Prostate gland (tissue), 2 donors: ENCODE measurements at regions not wholly inside any gene's neighbourhood (a gene's known extent, or its start where the extent isn't known, plus 50 kb on each side); places are given as distances from the start of the nearest gene placed in this dataset.

Experiments used
- CTCF ChIP-seq, 4 experiments: fragments of 200-600 bp in 2 of 4; fragments of 450-650 bp in 2 of 4; sonication (generic) in 2 of 4; IDR thresholded peaks; 1 replicate in 3 of 4; 2 replicates in 1 of 4; pipeline ENCODE4 v1.5.1; 2016 to 2019; ENCODE audit warnings: antibody characterized with exemption in 4 of 4, mild to moderate bottlenecking in 2 of 4, moderate library complexity in 2 of 4
- POLR2A ChIP-seq: fragments of 450-650 bp; IDR thresholded peaks from one replicate; pipeline ENCODE4 v1.6.1; 2016; ENCODE audit warnings: antibody characterized with exemption, mild to moderate bottlenecking
- POLR2AphosphoS5 ChIP-seq: sonication (generic); formaldehyde crosslinking; IDR thresholded peaks from one replicate; pipeline ENCODE4 v1.6.1; 2017; ENCODE audit warnings: antibody characterized with exemption

GRCh38 chr5:66520854-66521253 is 75.3 kb upstream of the MAST4 start:
- TF ChIP-seq CTCF (IDR thresholded peaks at IDR 0.05) (no peak), POLR2A (no peak), POLR2AphosphoS5 (no peak)
